IgD-negative memory B cell (primary cell): ENCODE measurements at regions not wholly inside any gene's neighbourhood (a gene's known extent, or its start where the extent isn't known, plus 50 kb on each side); places are given as distances from the start of the nearest gene placed in this dataset.
A peak's percentile ranks its signal among the peaks of the same experiment; 100 is the strongest.
"Not testable (repeated sequence)": the region's sequence is repeated elsewhere in the genome, so short reads cannot be mapped to it uniquely, and the experiment has no call there.

Experiments used
- H3K27ac Mint-ChIP-seq, 3 donors: one replicate each; pipeline ENCODE4 v1.8.0; 2020 to 2022; ENCODE audit warnings: mild to moderate bottlenecking in 3 of 3, mixed read lengths in 3 of 3, moderate library complexity in 1 of 3
- H3K27me3 Mint-ChIP-seq: one replicate; pipeline ENCODE4 v1.8.0; 2021; ENCODE audit warnings: mixed read lengths
- H3K36me3 Mint-ChIP-seq: one replicate; pipeline ENCODE4 v1.8.0; 2020; ENCODE audit warnings: mild to moderate bottlenecking, mixed read lengths
- H3K4me1 Mint-ChIP-seq, 3 donors: one replicate each; pipeline ENCODE4 v1.8.0; 2020 to 2022; ENCODE audit warnings: mixed read lengths in 3 of 3, mild to moderate bottlenecking in 1 of 3
- H3K4me3 Mint-ChIP-seq, 4 donors: one replicate each; pipeline ENCODE4 v1.8.0; 2020 to 2022; ENCODE audit warnings: mild to moderate bottlenecking in 4 of 4, mixed read lengths in 4 of 4, moderate library complexity in 3 of 4
- H3K9me3 Mint-ChIP-seq, 3 donors: one replicate each; pipeline ENCODE4 v1.8.0; 2020 to 2021; ENCODE audit warnings: mixed read lengths in 3 of 3, mild to moderate bottlenecking in 1 of 3

DNA sequence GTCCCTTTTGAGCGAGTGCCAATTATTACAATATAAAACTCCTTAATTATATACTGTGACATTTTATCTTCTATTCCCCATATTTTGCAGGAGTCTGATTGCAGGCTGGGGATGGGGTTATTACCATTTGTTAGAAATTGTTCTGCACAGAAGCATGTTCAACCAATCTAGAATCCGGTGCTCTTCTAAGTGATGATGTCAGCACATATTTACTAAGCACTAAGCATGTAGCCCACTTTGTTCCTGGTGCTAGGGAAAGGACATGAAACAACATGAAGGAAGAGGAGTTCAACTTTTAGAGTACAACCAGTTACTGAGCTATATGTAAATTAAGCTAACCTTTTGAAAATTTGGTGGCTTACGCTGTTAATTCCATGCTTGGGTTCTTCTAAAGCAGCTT, 52.8 kb upstream of the IL1RAPL2 start:
- Mint-ChIP-seq H3K36me3 (no peaks in the 10 kb centered on the region), H3K4me3 (no peak overlapping the region), H3K4me1 (no peaks in the 10 kb centered on the region), H3K27me3 (no peaks in the 10 kb centered on the region), H3K9me3 (no peaks in the 10 kb centered on the region), H3K27ac (no peak overlapping the region)

DNA sequence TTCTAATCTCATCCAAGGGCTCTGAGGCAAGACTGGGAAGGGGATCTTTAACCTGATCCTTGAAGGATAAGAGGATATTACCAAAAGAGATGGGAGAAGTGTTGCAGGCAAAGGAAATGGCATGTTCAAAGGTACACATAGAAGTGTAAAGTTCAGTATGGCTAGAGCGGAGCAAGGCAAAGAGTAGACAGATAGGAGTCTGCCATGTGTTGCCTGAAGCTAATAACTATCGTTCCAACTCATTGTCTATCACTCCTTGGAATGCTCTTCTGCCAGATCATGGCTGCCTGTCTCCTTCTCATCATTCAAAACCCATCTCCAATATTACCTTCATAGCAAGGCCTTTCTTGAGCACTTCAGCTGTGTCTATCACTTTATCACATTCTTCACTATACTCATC, 55.2 kb upstream of the IL1RAPL2 start:
- H3K27ac Mint-ChIP-seq, result no peak overlapping the region
- H3K9me3 Mint-ChIP-seq, result no peaks in the 10 kb centered on the region
- no peaks in the 10 kb centered on the region for H3K4me1 Mint-ChIP-seq
- H3K36me3 Mint-ChIP-seq, result no peaks in the 10 kb centered on the region
- no peak overlapping the region for H3K4me3 Mint-ChIP-seq
- no peaks in the 10 kb centered on the region for H3K27me3 Mint-ChIP-seq

DNA sequence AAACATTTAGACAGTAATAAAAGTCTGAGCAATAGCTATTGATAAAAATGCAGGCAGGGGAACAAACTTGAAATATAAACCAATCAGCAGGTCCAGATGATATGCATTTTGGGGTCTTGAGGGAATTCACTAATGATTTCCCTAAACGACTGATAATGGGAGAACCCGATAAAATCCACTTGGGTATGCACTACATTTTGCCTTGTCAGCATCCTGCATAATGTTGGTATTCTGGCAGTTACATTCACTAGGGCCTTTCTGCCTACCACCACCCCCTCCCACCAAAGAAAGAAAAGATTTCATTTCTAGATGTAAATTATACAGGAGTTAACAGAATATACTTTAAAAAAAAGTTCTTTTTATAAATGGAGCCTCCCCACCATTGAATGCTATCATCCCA, 63.5 kb upstream of the IL1RAPL2 start:
- H3K27me3 Mint-ChIP-seq, result no peaks in the 10 kb centered on the region
- H3K9me3 Mint-ChIP-seq, result peaks cover 0 to 2% (median 0%) of the 10 kb centered on the region in 3 donors
- no peak overlapping the region for H3K4me3 Mint-ChIP-seq
- no peaks in the 10 kb centered on the region for H3K36me3 Mint-ChIP-seq
- H3K27ac Mint-ChIP-seq, result no peak overlapping the region
- H3K4me1 Mint-ChIP-seq, result no peaks in the 10 kb centered on the region

DNA sequence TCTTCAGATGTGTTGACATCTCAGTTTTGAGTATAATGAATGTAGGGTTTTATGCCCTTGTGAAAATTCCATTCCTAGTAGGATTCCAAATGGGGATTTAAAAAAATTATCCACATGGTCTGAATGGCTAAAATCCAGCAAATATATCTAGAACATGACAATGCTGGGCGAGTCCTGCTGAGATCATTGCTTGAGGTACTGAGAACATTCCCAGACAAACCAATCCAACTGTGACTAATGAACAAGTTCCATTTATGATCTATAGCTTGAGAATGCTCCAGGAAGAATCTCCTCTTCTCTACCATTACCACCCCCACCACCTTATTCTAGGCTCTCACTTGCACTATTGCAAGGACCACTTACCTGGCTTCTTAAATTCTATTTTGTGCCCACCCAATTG, 77.2 kb upstream of the IL1RAPL2 start:
- no peaks in the 10 kb centered on the region for H3K36me3 Mint-ChIP-seq
- no peak overlapping the region for H3K27ac Mint-ChIP-seq
- H3K9me3 Mint-ChIP-seq, result peaks cover 0 to 6% (median 0%) of the 10 kb centered on the region in 3 donors
- peaks cover 4% of the 10 kb centered on the region for H3K27me3 Mint-ChIP-seq
- H3K4me1 Mint-ChIP-seq, result no peaks in the 10 kb centered on the region
- H3K4me3 Mint-ChIP-seq, result no peak overlapping the region

DNA sequence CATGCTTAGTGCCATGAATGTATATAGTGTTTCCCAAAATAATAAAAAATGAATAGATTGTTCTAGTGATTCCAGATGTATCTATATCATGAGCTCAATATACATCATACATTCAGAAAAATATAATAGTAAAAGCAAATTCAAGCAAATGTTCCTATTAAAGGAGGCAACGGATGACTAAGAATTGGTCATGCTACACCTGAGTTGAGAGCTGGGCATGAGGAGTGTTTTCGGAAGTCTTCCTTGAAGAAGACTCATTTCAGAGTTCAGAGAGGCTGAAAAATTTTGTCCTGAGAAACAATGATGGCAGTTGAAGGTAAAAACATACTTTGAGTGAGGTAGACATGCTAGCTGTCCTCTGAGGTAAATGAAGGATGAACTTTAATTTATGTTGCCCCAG, 79.3 kb upstream of the IL1RAPL2 start:
- no peak overlapping the region for H3K4me3 Mint-ChIP-seq
- H3K4me1 Mint-ChIP-seq, result no peaks in the 10 kb centered on the region
- H3K9me3 Mint-ChIP-seq, result peaks cover 0 to 7% (median 0%) of the 10 kb centered on the region in 3 donors
- peaks cover 6% of the 10 kb centered on the region for H3K27me3 Mint-ChIP-seq
- no peak overlapping the region for H3K27ac Mint-ChIP-seq
- H3K36me3 Mint-ChIP-seq, result no peaks in the 10 kb centered on the region

DNA sequence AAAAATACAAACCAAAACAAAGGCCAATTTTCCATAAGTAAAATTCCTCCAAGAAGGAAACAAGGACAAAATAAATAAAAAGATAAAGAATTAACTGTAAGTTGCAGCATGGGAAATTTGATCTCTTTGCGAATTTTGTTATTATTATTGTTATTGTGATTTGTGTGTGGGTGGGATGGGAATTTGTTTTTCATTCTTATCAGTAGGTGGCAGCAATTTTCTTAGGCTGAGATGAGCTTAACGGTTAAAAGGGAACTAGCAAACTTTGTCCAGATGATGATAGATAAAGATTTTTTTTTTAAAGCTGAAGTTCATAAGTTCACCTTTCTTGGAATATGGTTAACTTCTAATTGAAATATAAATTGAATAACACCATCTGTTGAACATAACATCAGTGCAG, 83.2 kb upstream of the IL1RAPL2 start:
- Mint-ChIP-seq H3K27ac (no peak overlapping the region), H3K27me3 (peaks cover 9% of the 10 kb centered on the region), H3K36me3 (no peaks in the 10 kb centered on the region), H3K4me3 (no peak overlapping the region), H3K4me1 (no peaks in the 10 kb centered on the region), H3K9me3 (peaks cover 0 to 3% (median 0%) of the 10 kb centered on the region in 3 donors)

DNA sequence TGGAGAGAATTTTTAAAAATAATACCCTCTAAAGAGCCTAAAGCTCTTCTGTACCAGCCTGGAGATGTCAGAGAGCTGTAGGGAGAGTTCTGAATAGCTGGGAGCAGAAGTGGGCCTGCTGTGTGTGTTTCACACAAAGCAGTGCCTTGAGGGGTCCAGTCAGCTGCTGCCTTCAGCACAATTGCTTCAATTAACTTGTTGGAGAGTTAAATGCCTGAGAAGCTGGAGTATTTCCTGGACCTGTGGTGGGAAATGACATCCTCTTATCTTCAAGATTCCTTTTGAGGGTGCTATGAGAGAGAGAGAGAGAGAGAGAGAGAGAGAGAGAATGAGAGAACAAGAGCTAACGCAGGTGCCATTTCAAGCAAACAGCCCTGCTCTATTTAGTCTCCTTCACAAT, 96.2 kb upstream of the IL1RAPL2 start:
- no peak overlapping the region for H3K27ac Mint-ChIP-seq
- H3K4me1 Mint-ChIP-seq, result no peaks in the 10 kb centered on the region
- H3K9me3 Mint-ChIP-seq, result peaks cover 0 to 3% (median 0%) of the 10 kb centered on the region in 3 donors
- H3K27me3 Mint-ChIP-seq, result no peaks in the 10 kb centered on the region
- no peak overlapping the region for H3K4me3 Mint-ChIP-seq
- no peaks in the 10 kb centered on the region for H3K36me3 Mint-ChIP-seq

DNA sequence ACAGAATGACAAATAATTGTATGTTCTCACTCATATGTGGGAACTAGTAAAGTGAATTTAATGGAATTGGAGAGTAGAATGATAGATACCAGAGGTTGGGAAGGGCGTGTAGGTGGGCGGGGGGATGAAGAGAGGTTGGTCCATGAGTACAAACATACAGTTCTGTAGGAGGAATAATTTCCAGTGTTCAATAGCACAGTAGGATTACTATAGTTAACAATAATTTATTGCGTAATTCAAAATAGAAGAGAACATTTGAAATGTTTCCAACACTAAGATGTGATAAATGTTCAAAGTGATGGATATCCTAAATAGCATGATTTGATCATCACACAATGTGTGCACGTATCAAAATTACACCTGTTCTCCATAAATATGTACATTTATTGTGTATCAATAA, 106.2 kb upstream of the IL1RAPL2 start:
- Mint-ChIP-seq H3K9me3 (peaks cover 4 to 16% (median 9%) of the 10 kb centered on the region in 3 donors), H3K27ac (no peak overlapping the region), H3K36me3 (no peaks in the 10 kb centered on the region), H3K27me3 (no peaks in the 10 kb centered on the region), H3K4me3 (no peak overlapping the region), H3K4me1 (no peaks in the 10 kb centered on the region)

DNA sequence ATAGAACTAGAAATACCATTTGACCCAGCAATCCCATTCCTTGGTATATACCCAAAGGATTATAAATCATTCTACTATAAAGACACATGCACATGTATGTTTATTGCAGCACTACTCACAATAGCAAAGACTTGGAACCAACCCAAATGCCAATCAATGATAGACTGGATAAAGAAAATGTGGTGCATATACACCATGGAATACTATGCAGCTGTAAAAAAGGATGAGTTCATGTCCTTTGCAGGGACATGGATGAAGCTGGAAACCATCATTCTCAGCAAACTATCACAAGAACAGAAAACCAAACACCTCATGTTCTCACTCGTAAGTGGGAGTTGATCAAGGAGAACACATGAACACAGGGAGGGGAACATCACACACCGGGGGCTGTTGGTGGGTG, 108.9 kb upstream of the IL1RAPL2 start:
- not testable (repeated sequence) for H3K27ac Mint-ChIP-seq, H3K4me3 Mint-ChIP-seq, H3K36me3 Mint-ChIP-seq, H3K4me1 Mint-ChIP-seq, H3K27me3 Mint-ChIP-seq
- H3K9me3 Mint-ChIP-seq, result peaks cover 4 to 16% (median 9%) of the 10 kb centered on the region in 3 donors

DNA sequence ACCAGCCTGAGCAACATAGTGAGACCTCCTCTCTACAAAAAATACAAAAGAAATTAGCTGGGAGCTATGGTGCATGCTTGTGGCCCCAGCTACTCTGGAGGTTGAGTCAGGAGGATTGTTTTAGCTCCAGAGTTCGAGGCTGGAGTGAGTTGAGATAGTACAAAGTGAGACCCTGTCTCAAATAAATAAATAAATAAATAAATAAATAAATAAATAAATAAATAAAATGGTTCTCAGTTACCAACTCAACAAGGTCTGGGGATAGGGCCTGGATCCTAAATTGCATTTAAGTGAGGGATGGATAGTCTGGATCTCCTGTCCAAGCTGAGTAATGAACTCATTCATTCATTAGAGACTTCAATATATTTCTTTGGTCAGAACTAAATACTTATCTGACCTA, 115.7 kb upstream of the IL1RAPL2 start:
- peaks cover 0 to 2% (median 2%) of the 10 kb centered on the region in 3 donors for H3K9me3 Mint-ChIP-seq
- no peaks in the 10 kb centered on the region for H3K36me3 Mint-ChIP-seq
- H3K4me1 Mint-ChIP-seq, result no peaks in the 10 kb centered on the region
- H3K27me3 Mint-ChIP-seq, result no peaks in the 10 kb centered on the region
- no peak overlapping the region for H3K4me3 Mint-ChIP-seq
- H3K27ac Mint-ChIP-seq, result peak overlapping the region in 1 of 3 donors; percentile 16

DNA sequence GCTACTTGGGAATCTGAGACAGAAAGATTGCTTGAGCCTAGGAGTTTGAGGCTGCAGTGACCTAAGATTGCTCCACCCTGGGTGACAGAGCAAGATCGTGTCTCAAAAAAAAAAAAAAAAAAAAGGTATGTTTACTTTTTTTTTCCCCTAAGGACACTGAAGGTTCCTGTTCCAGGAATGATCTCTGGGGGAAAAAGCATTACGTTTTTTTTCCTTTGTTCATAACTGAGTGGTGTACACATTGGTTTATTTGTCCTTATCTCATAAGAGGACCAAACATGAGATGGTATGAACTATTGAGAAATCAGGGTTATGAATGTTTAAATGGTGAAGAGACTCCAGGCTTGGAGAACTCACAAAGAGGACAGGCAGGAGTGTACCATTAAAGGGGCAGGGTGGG, 120.4 kb upstream of the IL1RAPL2 start:
- Mint-ChIP-seq H3K36me3 (no peaks in the 10 kb centered on the region), H3K4me1 (no peaks in the 10 kb centered on the region), H3K27me3 (no peaks in the 10 kb centered on the region), H3K9me3 (no peaks in the 10 kb centered on the region), H3K4me3 (no peak overlapping the region), H3K27ac (no peak overlapping the region)

DNA sequence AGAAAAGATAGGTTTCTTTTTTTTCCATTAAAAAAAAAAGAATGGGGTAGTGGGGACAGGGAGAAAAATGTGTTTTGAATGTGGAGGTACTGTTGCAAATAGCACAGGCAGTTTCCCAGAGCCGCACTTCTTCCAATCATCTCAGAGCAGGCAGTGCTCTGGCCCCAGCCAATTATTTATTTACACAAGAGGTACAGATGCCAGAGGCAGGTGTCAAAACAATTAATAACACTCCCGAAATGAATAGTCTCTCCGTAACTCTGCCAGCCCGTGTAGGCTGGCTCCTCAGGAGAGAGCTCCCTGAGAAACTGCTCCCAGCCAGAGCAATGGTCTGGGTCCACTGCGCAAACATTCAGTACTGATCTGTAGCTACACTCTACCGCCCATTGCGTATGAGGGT, 130.8 kb upstream of the IL1RAPL2 start:
- no peak overlapping the region for H3K4me3 Mint-ChIP-seq
- H3K27me3 Mint-ChIP-seq, result no peaks in the 10 kb centered on the region
- H3K36me3 Mint-ChIP-seq, result no peaks in the 10 kb centered on the region
- no peaks in the 10 kb centered on the region for H3K4me1 Mint-ChIP-seq
- H3K27ac Mint-ChIP-seq, result no peak overlapping the region
- peaks cover 0 to 2% (median 0%) of the 10 kb centered on the region in 3 donors for H3K9me3 Mint-ChIP-seq

DNA sequence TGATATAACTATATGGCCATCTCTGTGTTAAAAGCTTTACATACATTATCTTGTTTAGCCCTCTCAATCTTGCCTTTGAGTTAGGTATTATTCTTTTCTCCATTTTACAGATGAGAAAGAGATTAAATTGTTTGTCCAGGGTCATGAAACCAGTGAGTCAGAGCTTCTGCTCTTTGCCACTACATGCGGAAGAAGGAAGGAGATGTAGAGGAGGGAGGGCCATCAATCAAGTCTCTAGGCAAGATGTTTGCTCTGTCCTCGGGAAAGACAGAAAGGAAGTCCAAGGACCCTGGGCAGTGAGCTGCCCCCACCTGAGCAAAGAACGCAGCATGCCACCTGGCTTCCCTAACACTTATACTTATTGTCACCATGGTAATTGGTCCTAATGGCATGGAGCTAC, 133.7 kb upstream of the IL1RAPL2 start:
- no peak overlapping the region for H3K4me3 Mint-ChIP-seq
- H3K4me1 Mint-ChIP-seq, result no peaks in the 10 kb centered on the region
- peaks cover 0 to 2% (median 0%) of the 10 kb centered on the region in 3 donors for H3K9me3 Mint-ChIP-seq
- H3K27ac Mint-ChIP-seq, result no peak overlapping the region
- H3K36me3 Mint-ChIP-seq, result no peaks in the 10 kb centered on the region
- H3K27me3 Mint-ChIP-seq, result no peaks in the 10 kb centered on the region

DNA sequence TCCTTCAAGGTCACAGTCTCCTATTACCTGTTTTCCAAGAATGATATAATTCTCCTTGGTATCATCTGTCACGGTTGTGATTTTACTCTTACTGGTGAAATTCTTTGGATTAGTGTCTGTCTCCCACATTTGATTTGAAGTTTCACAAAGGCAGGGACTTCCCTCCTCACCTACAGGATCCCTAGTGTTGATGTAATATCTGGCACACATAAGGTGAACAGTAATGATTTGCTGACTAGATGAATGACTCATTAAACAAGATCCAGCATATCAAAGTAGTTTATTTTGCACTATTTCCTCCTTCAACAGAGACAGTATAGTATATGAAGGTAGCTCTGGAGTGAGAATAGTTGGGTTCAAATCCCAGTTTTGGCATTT, 135.3 kb upstream of the IL1RAPL2 start:
- no peaks in the 10 kb centered on the region for H3K36me3 Mint-ChIP-seq
- peaks cover 0 to 2% (median 0%) of the 10 kb centered on the region in 3 donors for H3K9me3 Mint-ChIP-seq
- H3K27me3 Mint-ChIP-seq, result peaks cover under 1% of the 10 kb centered on the region
- no peak overlapping the region for H3K4me3 Mint-ChIP-seq
- no peak overlapping the region for H3K27ac Mint-ChIP-seq
- H3K4me1 Mint-ChIP-seq, result no peaks in the 10 kb centered on the region

DNA sequence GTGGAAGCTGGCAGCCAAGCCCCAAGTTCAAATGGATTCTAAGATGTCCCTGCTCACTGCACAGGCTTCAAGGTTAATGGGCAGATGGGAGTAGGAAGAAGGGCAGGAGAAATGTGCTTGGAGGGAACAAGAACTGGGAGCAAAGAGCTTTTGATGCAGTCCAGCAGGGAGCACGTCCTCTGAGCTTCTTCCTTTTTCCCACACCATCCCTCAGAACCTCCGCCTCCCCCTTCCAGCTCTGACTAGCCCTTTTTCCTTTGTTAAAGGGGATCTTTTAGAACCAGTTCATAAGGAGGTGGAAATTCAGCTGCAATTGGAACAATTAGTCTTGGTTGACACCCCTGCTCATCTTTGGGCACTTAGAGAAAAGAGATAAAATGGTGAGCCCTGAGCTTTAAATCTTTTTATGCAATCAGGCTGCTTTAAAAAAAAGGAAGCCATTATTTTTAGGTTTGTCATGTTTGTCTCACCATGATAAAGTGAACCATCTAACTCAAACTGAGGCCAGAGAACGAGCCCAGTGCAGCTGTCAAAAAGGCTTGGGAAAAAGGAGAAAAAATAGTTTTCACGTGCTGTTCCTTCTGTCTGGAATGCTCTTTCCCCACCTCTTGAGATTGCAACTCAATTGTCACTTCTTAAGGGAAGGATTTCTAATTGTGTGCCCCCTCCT, 135.8 kb upstream of the IL1RAPL2 start:
- Mint-ChIP-seq H3K4me1 (no peaks in the 10 kb centered on the region), H3K27ac (peak overlapping the region in 1 of 3 donors; percentile 24), H3K27me3 (peaks cover 2% of the 10 kb centered on the region), H3K9me3 (peaks cover 0 to 2% (median 0%) of the 10 kb centered on the region in 3 donors), H3K4me3 (no peak overlapping the region), H3K36me3 (no peaks in the 10 kb centered on the region)

DNA sequence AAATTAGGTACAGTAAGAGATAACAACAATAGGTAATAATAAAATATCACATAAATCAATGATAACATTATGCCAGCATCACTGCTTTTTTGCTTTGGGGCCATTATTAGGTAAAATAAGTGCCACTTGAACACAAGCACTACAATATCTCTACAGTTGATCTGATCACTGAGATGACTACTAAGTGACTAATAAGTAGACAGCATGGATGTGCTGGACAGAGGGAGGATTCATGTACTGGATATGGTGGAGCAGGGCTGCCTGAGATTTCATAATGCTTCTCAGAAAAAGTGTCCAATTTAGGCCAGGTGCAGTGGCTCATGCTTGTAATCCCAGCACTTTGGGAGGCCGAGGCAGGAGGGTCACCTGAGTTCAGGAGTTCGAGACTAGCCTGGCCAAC, 137.8 kb upstream of the IL1RAPL2 start:
- peaks cover 2% of the 10 kb centered on the region for H3K27me3 Mint-ChIP-seq
- H3K4me3 Mint-ChIP-seq, result no peak overlapping the region
- no peak overlapping the region for H3K27ac Mint-ChIP-seq
- H3K4me1 Mint-ChIP-seq, result no peaks in the 10 kb centered on the region
- peaks cover 0 to 2% (median 0%) of the 10 kb centered on the region in 3 donors for H3K9me3 Mint-ChIP-seq
- H3K36me3 Mint-ChIP-seq, result no peaks in the 10 kb centered on the region
